Loucy (cell line): ENCODE measurements at regions not wholly inside any gene's neighbourhood (a gene's known extent, or its start where the extent isn't known, plus 50 kb on each side); places are given as distances from the start of the nearest gene placed in this dataset.

Source experiments
- H2AFZ ChIP-seq: fragments of 200-600 bp; sonication (generic); 2 replicates; pipeline ENCODE4 v1.6.0; 2016; ENCODE audit warnings: antibody characterized with exemption, mild to moderate bottlenecking, low read length, moderate library complexity
- H3F3A ChIP-seq: fragments of 200-600 bp; 2 replicates; pipeline ENCODE4 v1.6.0; 2016; ENCODE audit warnings: antibody characterized with exemption, low read depth, mild to moderate bottlenecking
- H3K27me3 ChIP-seq: fragments of 200-600 bp; sonication (generic); 2 replicates; pipeline ENCODE4 v1.6.1; 2014; ENCODE audit warnings: low read length, mild to moderate bottlenecking; ENCODE audit not compliant: insufficient read depth, poor library complexity, severe bottlenecking
- H3K36me3 ChIP-seq: fragments of 200-600 bp; sonication (generic); 2 replicates; pipeline ENCODE4 v1.6.1; 2016; ENCODE audit warnings: low read length; ENCODE audit not compliant: insufficient read depth
- H3K4me1 ChIP-seq: fragments of 200-600 bp; sonication (generic); 2 replicates; pipeline ENCODE4 v1.5.1; 2014; ENCODE audit warnings: low read length, mild to moderate bottlenecking; ENCODE audit not compliant: insufficient read depth, poor library complexity, severe bottlenecking
- H3K4me2 ChIP-seq: fragments of 200-600 bp; sonication (generic); 2 replicates; pipeline ENCODE4 v1.6.0; 2014; ENCODE audit warnings: antibody characterized with exemption, low read length, low read depth, mild to moderate bottlenecking; ENCODE audit not compliant: poor library complexity, severe bottlenecking
- H3K4me3 ChIP-seq: fragments of 200-600 bp; sonication (generic); 2 replicates; pipeline ENCODE4 v1.5.1; 2014; ENCODE audit warnings: low read length, mild to moderate bottlenecking, mixed read lengths; ENCODE audit not compliant: poor library complexity, severe bottlenecking
- H3K79me2 ChIP-seq: fragments of 200-600 bp; sonication (generic); 2 replicates; pipeline ENCODE4 v1.6.1; 2014; ENCODE audit warnings: low read length; ENCODE audit not compliant: insufficient read depth
- H3K9ac ChIP-seq: fragments of 200-600 bp; sonication (generic); 2 replicates; pipeline ENCODE4 v1.6.0; 2014; ENCODE audit warnings: mild to moderate bottlenecking, low read depth, low read length, moderate library complexity; ENCODE audit not compliant: poor library complexity, severe bottlenecking
- H3K9me2 ChIP-seq: fragments of 200-600 bp; sonication (generic); replicated peaks from 2 replicates; pipeline ENCODE4 v1.6.1; 2016; ENCODE audit warnings: low read depth, low read length, mixed read lengths
- H3K9me3 ChIP-seq: fragments of 200-600 bp; sonication (generic); 2 replicates; pipeline ENCODE4 v1.6.1; 2014; ENCODE audit warnings: mild to moderate bottlenecking, antibody characterized with exemption, low read length, low read depth; ENCODE audit not compliant: insufficient read depth
- H4K20me1 ChIP-seq: fragments of 200-600 bp; sonication (generic); 2 replicates; pipeline ENCODE4 v1.6.0; 2014; ENCODE audit warnings: antibody characterized with exemption, low read length, mild to moderate bottlenecking; ENCODE audit not compliant: insufficient read depth, poor library complexity, severe bottlenecking
- EZH2phosphoT487 ChIP-seq: fragments of 200-600 bp; IDR thresholded peaks from 2 replicates; pipeline ENCODE4 v1.6.1; 2018; ENCODE audit warnings: antibody characterized with exemption, mild to moderate bottlenecking, moderate library complexity, borderline replicate concordance
- TF ChIP-seq, protein P1 (sequence below): fragments of 200-600 bp; sonication (generic); conservative IDR thresholded peaks from 2 replicates; pipeline ENCODE4 v1.5.1; 2014; ENCODE audit warnings: mild to moderate bottlenecking, antibody characterized with exemption, low read length

DNA sequence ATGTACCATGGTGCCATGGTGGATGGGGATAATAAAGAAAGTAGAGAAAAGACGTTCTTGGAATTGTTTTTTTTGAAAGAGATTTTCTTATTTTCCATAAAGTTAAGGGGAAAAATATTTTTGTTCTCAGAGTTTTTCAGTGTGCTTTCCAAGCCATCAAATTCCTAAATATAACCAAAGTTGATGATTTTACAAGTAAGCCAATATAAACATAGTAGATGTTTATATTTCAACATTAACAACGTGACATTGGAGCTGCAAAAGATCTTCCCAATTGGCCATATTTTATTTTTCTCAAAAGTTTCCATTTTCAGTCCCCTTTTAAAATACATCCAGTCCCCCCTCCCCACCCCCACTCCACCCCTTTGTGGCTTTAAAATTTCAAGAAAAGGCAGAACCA lies 80.9 kb upstream of the PICALM start:
- H3K4me2 ChIP-seq = no peak overlapping the region
- no peaks in the 10 kb centered on the region for H3K9me3 ChIP-seq
- H3K4me3 ChIP-seq = no peak overlapping the region
- H4K20me1 ChIP-seq = no peaks in the 10 kb centered on the region
- H3K4me1 ChIP-seq = peaks cover 37% of the 10 kb centered on the region
- H3F3A ChIP-seq = 0 out of 2 replicates have a peak, but pooled peaks cover 7% of the 10 kb centered on the region
- no peaks in the 10 kb centered on the region for H3K79me2 ChIP-seq
- H3K27me3 ChIP-seq = no peaks in the 10 kb centered on the region
- TF ChIP-seq EZH2phosphoT487 = no peak
- TF ChIP-seq, protein P1, sequence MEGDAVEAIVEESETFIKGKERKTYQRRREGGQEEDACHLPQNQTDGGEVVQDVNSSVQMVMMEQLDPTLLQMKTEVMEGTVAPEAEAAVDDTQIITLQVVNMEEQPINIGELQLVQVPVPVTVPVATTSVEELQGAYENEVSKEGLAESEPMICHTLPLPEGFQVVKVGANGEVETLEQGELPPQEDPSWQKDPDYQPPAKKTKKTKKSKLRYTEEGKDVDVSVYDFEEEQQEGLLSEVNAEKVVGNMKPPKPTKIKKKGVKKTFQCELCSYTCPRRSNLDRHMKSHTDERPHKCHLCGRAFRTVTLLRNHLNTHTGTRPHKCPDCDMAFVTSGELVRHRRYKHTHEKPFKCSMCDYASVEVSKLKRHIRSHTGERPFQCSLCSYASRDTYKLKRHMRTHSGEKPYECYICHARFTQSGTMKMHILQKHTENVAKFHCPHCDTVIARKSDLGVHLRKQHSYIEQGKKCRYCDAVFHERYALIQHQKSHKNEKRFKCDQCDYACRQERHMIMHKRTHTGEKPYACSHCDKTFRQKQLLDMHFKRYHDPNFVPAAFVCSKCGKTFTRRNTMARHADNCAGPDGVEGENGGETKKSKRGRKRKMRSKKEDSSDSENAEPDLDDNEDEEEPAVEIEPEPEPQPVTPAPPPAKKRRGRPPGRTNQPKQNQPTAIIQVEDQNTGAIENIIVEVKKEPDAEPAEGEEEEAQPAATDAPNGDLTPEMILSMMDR = no peak
- H2AFZ ChIP-seq = no peak overlapping the region
- H3K9me2 ChIP-seq = no peaks in the 10 kb centered on the region
- H3K36me3 ChIP-seq = no peaks in the 10 kb centered on the region
- H3K9ac ChIP-seq = no peak overlapping the region

DNA sequence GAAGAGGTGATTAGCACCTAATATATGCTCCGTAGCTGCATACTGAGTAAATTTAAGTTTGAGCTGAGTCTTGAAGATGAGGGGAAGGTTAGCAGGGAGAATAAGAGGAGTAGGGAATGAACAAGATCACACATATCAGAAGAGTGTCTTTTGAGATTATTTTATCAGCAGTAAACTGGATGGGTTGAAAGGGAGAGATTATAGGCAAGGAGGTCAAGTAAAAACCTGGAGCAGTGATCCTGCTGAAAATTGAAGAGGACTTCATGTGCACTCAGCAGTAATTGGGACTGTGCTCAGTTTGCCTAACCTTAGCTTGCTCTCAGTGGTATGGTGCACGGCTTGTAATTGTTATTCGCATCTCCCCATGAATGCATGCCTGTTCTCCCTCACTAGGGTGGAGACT lies 79.5 kb upstream of the PICALM start:
- Histone ChIP-seq H3K9me2 (no peaks in the 10 kb centered on the region), H2AFZ (no peak overlapping the region), H3K9ac (no peak overlapping the region), H3K79me2 (no peaks in the 10 kb centered on the region), H3K4me2 (no peak overlapping the region), H3K27me3 (no peaks in the 10 kb centered on the region), H3F3A (0 out of 2 replicates have a peak, but pooled peaks cover 7% of the 10 kb centered on the region), H3K9me3 (no peaks in the 10 kb centered on the region), H3K4me1 (peaks cover 50% of the 10 kb centered on the region), H3K36me3 (no peaks in the 10 kb centered on the region), H4K20me1 (no peaks in the 10 kb centered on the region), H3K4me3 (no peak overlapping the region)
- TF ChIP-seq EZH2phosphoT487 = no peak
- TF ChIP-seq, protein P1 = no peak

DNA sequence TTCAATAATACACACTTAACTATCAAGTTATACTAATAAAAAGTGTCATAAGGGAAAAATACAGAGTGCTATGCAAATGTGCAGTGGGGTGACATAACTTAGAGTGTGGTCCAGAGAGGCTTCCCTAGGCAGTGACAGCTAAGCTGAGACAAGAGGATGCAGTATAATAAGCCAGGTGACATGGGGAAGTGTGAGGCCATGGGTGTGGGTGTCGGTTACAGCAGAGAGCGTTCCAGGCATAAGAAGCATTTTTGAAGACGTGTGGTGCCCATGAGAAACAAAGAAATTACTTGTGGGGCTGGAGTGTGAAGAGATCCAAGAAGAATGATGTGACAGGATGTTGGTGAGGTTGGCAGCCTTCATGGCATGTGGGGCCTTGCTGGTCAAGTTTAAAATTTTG lies 78.1 kb upstream of the PICALM start:
- no peaks in the 10 kb centered on the region for H3K9me3 ChIP-seq
- H3K9ac ChIP-seq = no peak overlapping the region
- H3K27me3 ChIP-seq = no peaks in the 10 kb centered on the region
- H3K4me3 ChIP-seq = no peak overlapping the region
- peaks cover 42% of the 10 kb centered on the region for H3K4me1 ChIP-seq
- no peaks in the 10 kb centered on the region for H3K9me2 ChIP-seq
- no peaks in the 10 kb centered on the region for H4K20me1 ChIP-seq
- no peak overlapping the region for H2AFZ ChIP-seq
- TF ChIP-seq EZH2phosphoT487 = no peak
- TF ChIP-seq, protein P1 = no peak
- no peaks in the 10 kb centered on the region for H3K36me3 ChIP-seq
- no peaks in the 10 kb centered on the region for H3K79me2 ChIP-seq
- 0 out of 2 replicates have a peak, but pooled peaks cover 5% of the 10 kb centered on the region for H3F3A ChIP-seq
- H3K4me2 ChIP-seq = no peak overlapping the region
